NCI-H1417 (cell line): ENCODE measurements at regions not wholly inside any gene's neighbourhood (a gene's known extent, or its start where the extent isn't known, plus 50 kb on each side); places are given as distances from the start of the nearest gene placed in this dataset.
A peak's percentile ranks its signal among the peaks of the same experiment; 100 is the strongest.
"Not testable (repeated sequence)": the region's sequence is repeated elsewhere in the genome, so short reads cannot be mapped to it uniquely, and the experiment has no call there.

ENCODE experiments used
- DNase-seq, 3 experiments: peaks; one replicate each; lab custom pipeline; 2025; lab: John Stamatoyannopoulos, UW

DNA sequence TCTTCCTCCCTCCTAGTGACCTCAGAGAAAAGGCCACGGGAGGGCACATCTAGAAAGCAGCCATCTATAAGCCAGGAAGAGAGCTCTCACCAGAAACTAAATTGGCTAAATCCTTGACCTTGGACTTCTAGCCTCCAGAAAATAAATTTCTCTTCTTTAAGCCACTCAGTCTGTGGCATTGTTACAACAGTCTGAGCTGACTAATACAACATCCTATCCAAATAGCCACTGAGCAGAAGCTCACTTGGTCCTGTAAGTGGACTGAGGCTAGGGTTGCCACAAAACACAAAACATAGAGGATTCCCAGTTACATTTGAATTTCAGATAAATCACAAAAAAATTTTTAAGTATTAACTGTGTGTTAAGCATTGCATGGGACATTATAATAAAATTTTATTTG, 383.4 kb downstream of the MLLT3 start:
- no peak for DNase-seq

DNA sequence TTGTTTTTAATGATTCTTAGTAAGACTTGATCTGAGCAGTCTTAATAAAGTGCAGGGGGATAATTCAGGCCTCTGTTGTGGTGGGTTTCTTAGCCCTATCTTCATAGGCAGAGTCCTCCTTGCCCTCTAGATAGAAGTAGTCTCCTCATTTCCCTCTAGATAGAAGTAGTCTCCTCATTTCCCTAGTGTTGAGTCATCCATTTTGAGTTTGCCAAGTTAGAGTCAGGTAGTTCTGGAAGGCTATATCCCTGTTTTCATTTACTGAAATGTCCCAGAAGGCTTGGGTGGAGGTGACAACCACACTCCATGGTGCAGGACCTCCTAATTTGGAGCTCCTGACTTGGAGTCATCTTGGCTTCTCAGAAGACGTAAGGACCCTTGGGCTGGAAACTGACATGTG, 384.6 kb downstream of the MLLT3 start:
- no peak for DNase-seq

GRCh38 chr9:20236676-20237075, 385.6 kb downstream of the MLLT3 start:
- DNase-seq, result peak in 2 of 3 experiments; percentile 71 to 92

GRCh38 chr9:20235206-20235605, 387.1 kb downstream of the MLLT3 start:
- DNase-seq, result not testable (repeated sequence)

DNA sequence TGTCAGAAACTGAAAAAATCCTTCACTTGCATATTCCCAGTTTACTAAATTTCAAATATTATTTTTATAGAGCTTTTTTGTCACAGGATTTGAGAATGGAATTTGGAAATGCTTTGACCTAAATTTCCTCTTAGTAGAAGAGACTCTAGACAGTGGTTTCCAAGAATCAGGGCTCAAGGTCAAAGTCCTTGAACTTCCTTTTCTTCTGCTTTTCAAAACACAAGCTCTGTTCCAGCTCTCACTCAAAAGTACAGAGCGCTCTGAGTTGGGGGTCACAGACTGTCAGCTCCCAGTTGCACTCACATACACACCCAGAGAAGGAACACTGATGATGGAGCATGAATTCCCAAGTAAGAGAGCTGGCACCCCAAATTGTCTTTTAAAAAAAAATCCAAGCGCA, 394.2 kb downstream of the MLLT3 start:
- DNase-seq, result no peak

GRCh38 chr9:20227166-20227874, 395.0 kb downstream of the MLLT3 start:
- no peak for DNase-seq

DNA sequence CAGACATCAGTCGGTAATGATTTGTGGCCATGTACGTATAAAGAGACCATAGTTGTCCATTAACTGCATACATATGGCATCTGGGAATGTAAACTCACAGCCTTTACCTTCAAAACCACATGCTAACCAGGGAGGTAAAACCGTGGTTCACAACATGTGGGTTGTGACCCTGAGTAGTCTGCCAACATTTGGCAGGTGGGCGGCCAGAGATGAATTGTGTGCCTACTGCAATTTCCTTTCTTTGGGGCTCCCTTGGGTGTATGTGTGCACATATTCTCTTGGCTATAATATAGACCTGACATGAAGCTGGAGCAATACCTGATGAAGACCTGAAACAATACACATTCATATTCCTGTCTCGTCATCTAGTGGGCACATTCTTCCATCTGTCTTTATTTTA, 396.0 kb downstream of the MLLT3 start:
- no peak for DNase-seq

DNA sequence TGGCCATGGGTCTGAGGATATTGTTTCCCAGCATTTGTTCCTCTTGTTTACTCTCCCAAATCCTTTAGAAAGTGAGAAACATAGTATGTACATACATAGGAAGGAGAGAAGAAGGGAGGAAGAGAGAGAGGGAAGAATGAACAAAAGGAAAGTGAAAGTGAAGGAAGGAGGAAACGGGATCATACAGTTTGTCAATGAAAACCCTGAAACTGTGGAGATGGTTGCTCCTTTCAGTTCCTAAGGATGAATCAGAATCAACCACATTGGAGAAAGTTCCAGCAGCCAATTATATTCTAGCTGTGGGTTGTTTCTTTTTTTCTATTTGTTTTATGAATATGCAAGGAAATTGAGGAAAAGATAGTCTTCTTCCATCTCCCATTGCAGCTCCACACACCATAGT, 396.5 kb downstream of the MLLT3 start:
- DNase-seq, result no peak

DNA sequence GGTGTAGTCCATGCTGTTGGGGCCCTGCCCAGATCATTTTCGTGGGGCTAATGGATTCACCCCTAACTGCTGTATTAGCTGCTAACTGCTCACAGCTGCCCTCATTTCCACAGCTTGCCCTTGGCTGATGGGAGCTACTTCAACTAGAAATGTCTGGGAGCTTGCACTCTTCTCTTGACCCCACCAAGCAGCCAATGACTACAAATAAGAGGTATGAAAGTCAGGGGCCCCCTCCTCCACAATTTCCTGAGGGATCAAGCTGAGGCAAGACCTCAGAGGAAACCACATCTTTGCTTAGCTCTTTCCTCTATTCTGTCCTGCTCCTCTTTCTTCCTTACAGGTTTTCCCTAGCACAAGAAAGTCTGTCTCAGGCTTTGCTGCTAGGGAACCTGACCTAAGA, 397.5 kb downstream of the MLLT3 start:
- DNase-seq, result no peak

GRCh38 chr9:20220286-20220685, 402.0 kb downstream of the MLLT3 start:
- no peak for DNase-seq

DNA sequence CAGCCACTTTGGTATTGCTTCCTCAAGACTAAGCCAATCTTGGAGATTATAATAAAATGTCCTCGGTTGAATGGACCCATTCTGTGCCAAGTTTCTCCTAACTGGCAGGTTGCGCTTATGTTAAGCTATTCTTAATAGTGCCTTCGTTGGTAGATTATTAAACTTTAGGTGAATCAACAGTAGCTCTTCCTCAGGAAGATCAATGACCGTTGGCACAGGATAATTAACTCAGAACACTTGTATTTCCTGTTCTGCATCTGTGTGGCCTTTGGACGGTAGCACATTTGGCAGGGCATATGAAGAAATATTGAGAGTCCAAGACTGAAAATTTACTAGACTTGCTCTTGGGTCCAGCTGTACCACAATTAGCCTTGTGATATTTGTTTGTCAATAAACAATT, 402.9 kb downstream of the MLLT3 start:
- DNase-seq, result no peak

DNA sequence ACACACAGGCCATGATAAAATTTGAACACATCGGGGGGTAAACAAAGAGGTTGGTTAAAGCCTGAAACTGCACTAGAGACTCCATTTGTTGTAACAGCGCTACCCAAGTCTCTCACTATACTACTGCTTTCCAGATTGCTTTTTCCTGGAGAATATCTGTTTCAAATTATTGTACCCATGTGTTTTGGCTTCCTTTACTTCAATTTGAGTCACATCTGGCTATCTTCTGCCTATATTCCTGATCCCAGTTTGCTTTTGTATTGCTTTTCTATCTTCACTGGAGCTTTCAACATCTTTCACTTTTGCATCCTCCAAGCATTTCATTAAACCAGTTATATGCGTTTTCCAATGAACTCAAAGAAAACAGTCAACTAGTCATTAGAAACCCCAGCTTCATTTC, 404.7 kb downstream of the MLLT3 start:
- DNase-seq, result no peak

DNA sequence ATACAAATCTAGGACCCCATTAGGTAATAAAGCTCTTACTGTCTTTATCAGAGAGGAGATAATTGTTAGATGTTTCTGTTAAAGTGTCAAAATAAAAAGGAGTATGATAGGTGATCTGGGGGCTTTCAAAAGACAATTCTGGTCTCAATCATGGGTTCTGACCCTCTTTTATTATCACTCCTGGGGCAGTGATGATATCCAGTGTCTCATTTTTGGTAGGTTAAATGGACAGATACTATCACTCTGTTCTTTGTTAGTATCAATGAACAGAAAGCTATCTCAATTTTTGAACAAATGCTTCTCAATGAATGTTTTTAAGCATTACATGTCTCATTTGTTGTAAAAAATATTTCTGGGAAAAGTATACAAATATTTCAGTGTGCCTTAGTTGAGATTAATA, 405.9 kb downstream of the MLLT3 start:
- no peak for DNase-seq

- DNase-seq, result no peak
Measured at GRCh38 chr9:20215552-20215951, 406.7 kb downstream of the MLLT3 start.

- no peak for DNase-seq
Measured at GRCh38 chr9:20212806-20213205, 409.5 kb downstream of the MLLT3 start.

DNA sequence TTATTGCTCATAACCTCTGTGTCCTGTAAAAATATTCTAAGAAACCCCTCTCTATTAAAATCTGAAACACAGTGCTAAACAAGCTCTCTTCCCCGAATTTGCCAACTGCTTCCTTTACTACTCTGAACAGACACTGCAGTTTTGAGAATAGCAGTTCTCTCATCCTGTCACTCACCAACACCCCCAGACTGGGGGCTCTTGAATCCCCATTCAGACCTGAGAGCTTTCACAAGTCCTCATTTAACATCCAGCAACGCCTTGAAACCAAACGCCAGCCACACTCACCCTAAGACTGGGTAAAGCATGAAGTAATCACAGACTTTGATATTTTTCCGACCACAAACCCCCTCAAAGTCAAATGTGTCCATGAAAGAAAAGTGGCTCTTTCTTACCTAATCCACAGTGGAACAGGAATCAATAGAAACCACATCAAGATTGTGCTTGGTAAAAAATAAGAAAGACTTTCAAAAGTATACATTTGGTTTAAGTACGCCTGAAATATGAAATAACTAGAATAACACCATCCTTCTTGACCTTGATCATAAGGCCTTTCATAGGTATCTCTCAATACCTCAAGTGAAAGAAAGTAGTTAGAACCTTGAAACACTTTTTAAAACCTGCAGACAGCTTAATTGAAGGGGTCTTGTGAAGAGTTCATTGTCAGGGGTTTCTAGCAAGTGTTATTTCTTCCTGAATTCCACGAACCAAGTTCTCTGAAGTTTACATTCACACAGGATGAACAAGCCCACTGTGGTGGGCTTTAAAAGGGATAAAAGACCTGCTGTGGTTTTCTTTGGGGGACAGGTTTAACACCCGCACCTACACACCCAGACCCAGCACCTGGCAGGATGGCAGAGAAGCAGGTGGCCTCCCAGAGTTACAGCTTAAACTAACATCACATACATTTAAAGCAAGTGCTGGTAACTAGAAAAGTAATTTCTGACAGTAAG, 412.6 kb downstream of the MLLT3 start:
- no peak for DNase-seq

DNA sequence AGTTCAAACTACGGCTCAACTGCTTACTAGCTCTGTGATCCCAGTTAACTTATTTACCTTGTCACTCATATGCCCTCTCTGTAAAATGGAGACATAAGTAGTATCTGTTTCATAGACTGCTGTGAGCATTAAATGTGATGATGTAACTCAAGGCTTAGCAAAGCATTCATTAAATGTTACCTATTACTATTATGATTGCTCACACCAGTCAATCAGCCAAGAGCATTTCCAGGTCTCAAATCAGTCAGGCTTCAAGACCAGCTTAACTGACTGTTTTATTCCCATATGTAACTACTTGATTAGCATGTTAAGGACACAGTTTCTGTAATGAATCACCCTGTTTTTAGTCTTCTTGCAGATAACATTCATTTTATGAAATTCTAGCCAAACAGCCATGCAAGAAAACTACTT, 413.3 kb downstream of the MLLT3 start:
- peak in 1 of 3 experiments; percentile 2 for DNase-seq

DNA sequence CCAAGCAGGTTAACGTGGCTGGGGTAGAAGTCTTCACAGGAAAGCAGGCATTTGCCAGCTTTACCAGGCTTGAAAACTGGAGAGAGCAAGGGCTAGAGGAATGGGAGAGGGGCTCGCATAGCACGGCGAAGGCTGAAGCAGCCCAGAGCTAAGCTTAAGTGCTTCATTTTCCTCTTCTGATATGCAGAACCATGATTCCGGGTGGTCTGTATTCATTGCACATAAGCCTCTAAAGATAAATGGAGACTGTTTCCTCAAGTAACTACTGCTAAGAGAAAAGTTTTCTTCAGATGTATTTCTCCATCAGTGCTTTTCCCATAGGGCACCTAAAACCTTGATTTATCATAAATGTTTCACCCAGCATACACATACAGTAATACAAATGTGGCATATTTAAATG, 414.1 kb downstream of the MLLT3 start:
- no peak for DNase-seq

- no peak for DNase-seq
Measured at GRCh38 chr9:20207176-20207575, 415.1 kb downstream of the MLLT3 start.

DNA sequence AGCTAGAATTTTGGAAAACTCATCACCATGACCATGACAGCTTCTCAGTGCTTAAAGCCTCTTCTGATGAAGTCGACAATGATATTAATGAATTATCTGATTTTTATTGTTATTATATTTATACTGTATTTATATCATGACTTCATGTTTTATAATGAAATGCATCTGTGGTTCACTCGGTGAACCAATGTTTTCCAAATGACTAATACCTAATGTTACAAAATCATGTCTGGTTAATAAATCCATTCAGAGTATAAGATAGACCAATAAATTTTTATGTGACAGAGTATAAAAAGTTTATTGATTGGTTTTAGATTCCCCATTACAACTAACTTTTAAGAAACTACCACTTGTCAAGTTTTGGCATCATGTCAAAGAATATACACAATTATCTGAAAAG, 416.5 kb downstream of the MLLT3 start:
- DNase-seq, result no peak

DNA sequence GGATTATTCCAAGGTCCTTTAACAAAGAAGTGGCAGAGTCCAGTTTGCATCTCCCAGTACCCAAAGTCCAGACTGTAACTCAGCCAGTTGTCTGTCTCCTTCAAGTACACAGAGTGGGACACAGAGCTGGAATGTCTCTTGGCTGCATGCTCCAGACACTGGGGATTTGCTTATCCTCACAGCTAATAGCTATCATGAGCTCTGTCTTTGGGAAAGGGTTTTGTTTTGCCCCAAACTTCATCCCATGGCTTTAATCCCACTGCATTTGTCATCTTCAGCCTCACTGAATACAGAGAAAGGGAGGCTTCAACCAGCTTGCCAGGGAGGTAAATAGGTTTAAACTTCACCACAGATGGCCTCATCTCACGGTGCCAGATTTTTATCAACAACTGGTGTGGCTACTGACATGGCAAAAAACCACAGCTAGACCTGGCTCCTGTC, 412.2 kb upstream of the SLC24A2 start:
- DNase-seq, result no peak

DNA sequence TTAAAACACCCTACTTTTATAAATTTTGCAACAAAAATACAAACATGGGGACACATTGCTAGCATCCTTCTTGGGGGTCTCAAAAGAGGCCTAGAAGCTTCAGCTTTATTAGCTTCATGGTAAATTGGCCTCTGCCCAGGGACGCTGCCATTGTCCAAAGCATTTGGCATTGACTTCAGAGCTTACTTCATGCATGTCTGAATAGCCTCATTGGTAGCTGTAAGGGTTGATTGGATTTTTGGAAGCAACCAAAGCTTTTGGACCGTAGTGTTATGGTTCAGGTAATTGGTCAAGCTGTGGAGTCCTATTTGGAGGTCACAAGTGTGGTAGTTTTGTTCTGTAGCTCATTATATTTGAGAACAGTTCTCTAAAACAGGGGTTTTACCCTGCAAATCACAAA, 411.7 kb upstream of the SLC24A2 start:
- DNase-seq, result no peak

- DNase-seq, result no peak
Measured at GRCh38 chr9:20199111-20199510, 410.3 kb upstream of the SLC24A2 start.
